ENCODE measurements at regions not wholly inside any gene's neighbourhood (a gene's known extent, or its start where the extent isn't known, plus 50 kb on each side); places are given as distances from the start of the nearest gene placed in this dataset.

- no peak overlapping the region for H3K9ac ChIP-seq (ENCODE audit: low read length)
- H3K9me3 ChIP-seq (ENCODE audit: control insufficient read depth, low read length) = no peaks in the 10 kb centered on the region
- H3K4me1 ChIP-seq (ENCODE audit: control insufficient read depth, insufficient read depth, low read length) = no peaks in the 10 kb centered on the region
- DNase-seq (ENCODE audit: low read depth) = no peak
- no peak overlapping the region for H3K4me3 ChIP-seq (ENCODE audit: low read length)
- no peaks in the 10 kb centered on the region for H3K27me3 ChIP-seq (replicated peaks; ENCODE audit: control insufficient read depth, insufficient read depth, low read length)
- H3K36me3 ChIP-seq (ENCODE audit: control insufficient read depth, insufficient read depth, low read length, severe bottlenecking) = no peaks in the 10 kb centered on the region
Observed at GRCh38 chr9:1829719-1830118, 185.4 kb upstream of the SMARCA2 start.

GRCh38 chr9:1832960-1833359, 182.2 kb upstream of the SMARCA2 start:
- DNase-seq (ENCODE audit: low read depth) = no peak
- Histone ChIP-seq H3K4me1 (ENCODE audit: control insufficient read depth, insufficient read depth, low read length) (no peaks in the 10 kb centered on the region), H3K27me3 (replicated peaks; ENCODE audit: control insufficient read depth, insufficient read depth, low read length) (no peaks in the 10 kb centered on the region), H3K9ac (ENCODE audit: low read length) (no peak overlapping the region), H3K36me3 (ENCODE audit: control insufficient read depth, insufficient read depth, low read length, severe bottlenecking) (no peaks in the 10 kb centered on the region), H3K9me3 (ENCODE audit: control insufficient read depth, low read length) (no peaks in the 10 kb centered on the region), H3K4me3 (ENCODE audit: low read length) (no peak overlapping the region)

- no peaks in the 10 kb centered on the region for H3K36me3 ChIP-seq (ENCODE audit: control insufficient read depth, insufficient read depth, low read length, severe bottlenecking)
- no peak for DNase-seq (ENCODE audit: low read depth)
- H3K4me3 ChIP-seq (ENCODE audit: low read length) = no peak overlapping the region
- H3K9me3 ChIP-seq (ENCODE audit: control insufficient read depth, low read length) = no peaks in the 10 kb centered on the region
- H3K27me3 ChIP-seq (replicated peaks; ENCODE audit: control insufficient read depth, insufficient read depth, low read length) = no peaks in the 10 kb centered on the region
- no peaks in the 10 kb centered on the region for H3K4me1 ChIP-seq (ENCODE audit: control insufficient read depth, insufficient read depth, low read length)
- H3K9ac ChIP-seq (ENCODE audit: low read length) = no peak overlapping the region
Observed at GRCh38 chr9:1837453-1838084, 177.6 kb upstream of the SMARCA2 start.

- H3K9me3 ChIP-seq (ENCODE audit: control insufficient read depth, low read length) = no peaks in the 10 kb centered on the region
- no peaks in the 10 kb centered on the region for H3K4me1 ChIP-seq (ENCODE audit: control insufficient read depth, insufficient read depth, low read length)
- H3K9ac ChIP-seq (ENCODE audit: low read length) = no peak overlapping the region
- no peaks in the 10 kb centered on the region for H3K36me3 ChIP-seq (ENCODE audit: control insufficient read depth, insufficient read depth, low read length, severe bottlenecking)
- DNase-seq (ENCODE audit: low read depth) = no peak
- no peak overlapping the region for H3K4me3 ChIP-seq (ENCODE audit: low read length)
- H3K27me3 ChIP-seq (replicated peaks; ENCODE audit: control insufficient read depth, insufficient read depth, low read length) = no peaks in the 10 kb centered on the region
Observed at GRCh38 chr9:1839909-1840308, 175.2 kb upstream of the SMARCA2 start.

- no peak overlapping the region for H3K9ac ChIP-seq (ENCODE audit: low read length)
- no peaks in the 10 kb centered on the region for H3K4me1 ChIP-seq (ENCODE audit: control insufficient read depth, insufficient read depth, low read length)
- no peaks in the 10 kb centered on the region for H3K9me3 ChIP-seq (ENCODE audit: control insufficient read depth, low read length)
- no peaks in the 10 kb centered on the region for H3K27me3 ChIP-seq (replicated peaks; ENCODE audit: control insufficient read depth, insufficient read depth, low read length)
- no peak overlapping the region for H3K4me3 ChIP-seq (ENCODE audit: low read length)
- H3K36me3 ChIP-seq (ENCODE audit: control insufficient read depth, insufficient read depth, low read length, severe bottlenecking) = no peaks in the 10 kb centered on the region
- no peak for DNase-seq (ENCODE audit: low read depth)
Observed at GRCh38 chr9:1845425-1845824, 169.7 kb upstream of the SMARCA2 start.

GRCh38 chr9:1855726-1856125, 159.4 kb upstream of the SMARCA2 start:
- DNase-seq (ENCODE audit: low read depth) = no peak
- no peaks in the 10 kb centered on the region for H3K4me1 ChIP-seq (ENCODE audit: control insufficient read depth, insufficient read depth, low read length)
- no peak overlapping the region for H3K4me3 ChIP-seq (ENCODE audit: low read length)
- H3K36me3 ChIP-seq (ENCODE audit: control insufficient read depth, insufficient read depth, low read length, severe bottlenecking) = no peaks in the 10 kb centered on the region
- H3K9ac ChIP-seq (ENCODE audit: low read length) = no peak overlapping the region
- peaks cover 11% of the 10 kb centered on the region for H3K9me3 ChIP-seq (ENCODE audit: control insufficient read depth, low read length)
- no peaks in the 10 kb centered on the region for H3K27me3 ChIP-seq (replicated peaks; ENCODE audit: control insufficient read depth, insufficient read depth, low read length)

GRCh38 chr9:1857808-1858207, 157.3 kb upstream of the SMARCA2 start:
- DNase-seq (ENCODE audit: low read depth) = no peak
- no peak overlapping the region for H3K9ac ChIP-seq (ENCODE audit: low read length)

GRCh38 chr9:1869843-1870242, 145.3 kb upstream of the SMARCA2 start:
- DNase-seq (ENCODE audit: low read depth) = peak; percentile 0

More at GRCh38 chr9:1857808-1858207, 157.3 kb upstream of the SMARCA2 start:
- Histone ChIP-seq H3K4me1 (ENCODE audit: control insufficient read depth, insufficient read depth, low read length) (no peaks in the 10 kb centered on the region), H3K4me3 (ENCODE audit: low read length) (no peak overlapping the region), H3K27me3 (replicated peaks; ENCODE audit: control insufficient read depth, insufficient read depth, low read length) (no peaks in the 10 kb centered on the region), H3K9me3 (ENCODE audit: control insufficient read depth, low read length) (peaks cover 18% of the 10 kb centered on the region), H3K36me3 (ENCODE audit: control insufficient read depth, insufficient read depth, low read length, severe bottlenecking) (no peaks in the 10 kb centered on the region)

GRCh38 chr9:1870915-1871314, 144.2 kb upstream of the SMARCA2 start:
- Histone ChIP-seq H3K27me3 (replicated peaks; ENCODE audit: control insufficient read depth, insufficient read depth, low read length) (peaks cover 9% of the 10 kb centered on the region), H3K9ac (ENCODE audit: low read length) (no peak overlapping the region), H3K4me1 (ENCODE audit: control insufficient read depth, insufficient read depth, low read length) (no peaks in the 10 kb centered on the region), H3K4me3 (ENCODE audit: low read length) (no peak overlapping the region), H3K36me3 (ENCODE audit: control insufficient read depth, insufficient read depth, low read length, severe bottlenecking) (no peaks in the 10 kb centered on the region), H3K9me3 (ENCODE audit: control insufficient read depth, low read length) (no peaks in the 10 kb centered on the region)
- DNase-seq (ENCODE audit: low read depth) = no peak

More at GRCh38 chr9:1869843-1870242, 145.3 kb upstream of the SMARCA2 start:
- Histone ChIP-seq H3K9me3 (ENCODE audit: control insufficient read depth, low read length) (no peaks in the 10 kb centered on the region), H3K36me3 (ENCODE audit: control insufficient read depth, insufficient read depth, low read length, severe bottlenecking) (no peaks in the 10 kb centered on the region), H3K4me1 (ENCODE audit: control insufficient read depth, insufficient read depth, low read length) (no peaks in the 10 kb centered on the region), H3K9ac (ENCODE audit: low read length) (no peak overlapping the region), H3K4me3 (ENCODE audit: low read length) (no peak overlapping the region), H3K27me3 (replicated peaks; ENCODE audit: control insufficient read depth, insufficient read depth, low read length) (peaks cover 9% of the 10 kb centered on the region)

- Histone ChIP-seq H3K9ac (ENCODE audit: low read length) (no peak overlapping the region), H3K4me3 (ENCODE audit: low read length) (no peak overlapping the region), H3K9me3 (ENCODE audit: control insufficient read depth, low read length) (no peaks in the 10 kb centered on the region), H3K27me3 (replicated peaks; ENCODE audit: control insufficient read depth, insufficient read depth, low read length) (peaks cover 9% of the 10 kb centered on the region), H3K36me3 (ENCODE audit: control insufficient read depth, insufficient read depth, low read length, severe bottlenecking) (no peaks in the 10 kb centered on the region), H3K4me1 (ENCODE audit: control insufficient read depth, insufficient read depth, low read length) (no peaks in the 10 kb centered on the region)
- peak; percentile 1 for DNase-seq (ENCODE audit: low read depth)
Observed at GRCh38 chr9:1871626-1872419, 143.3 kb upstream of the SMARCA2 start.

GRCh38 chr9:1875251-1875851, 139.8 kb upstream of the SMARCA2 start:
- Histone ChIP-seq H3K9me3 (ENCODE audit: control insufficient read depth, low read length) (no peaks in the 10 kb centered on the region), H3K4me3 (ENCODE audit: low read length) (no peak overlapping the region), H3K9ac (ENCODE audit: low read length) (no peak overlapping the region), H3K4me1 (ENCODE audit: control insufficient read depth, insufficient read depth, low read length) (no peaks in the 10 kb centered on the region), H3K27me3 (replicated peaks; ENCODE audit: control insufficient read depth, insufficient read depth, low read length) (peaks cover 9% of the 10 kb centered on the region), H3K36me3 (ENCODE audit: control insufficient read depth, insufficient read depth, low read length, severe bottlenecking) (no peaks in the 10 kb centered on the region)
- no peak for DNase-seq (ENCODE audit: low read depth)

All from adipocyte (in vitro differentiated cells).